Mucosa of descending colon (tissue), 3 donors: ENCODE measurements at regions not wholly inside any gene's neighbourhood (a gene's known extent, or its start where the extent isn't known, plus 50 kb on each side); places are given as distances from the start of the nearest gene placed in this dataset.

ENCODE experiments used
- ATAC-seq: fragments of 200-7000 bp; cut with Tn5 transposase; one replicate; pipeline ENCODE4 v1.9.1; 2020; ENCODE audit warnings: mild to moderate bottlenecking, moderate library complexity
- DNase-seq, 3 donors: peaks; one replicate each; pipeline ENCODE4 v3.0.0-alpha.2; 2020
- H3K36me3 ChIP-seq: fragments of 200-600 bp; one replicate; pipeline ENCODE4 v1.8.0; 2021; ENCODE audit warnings: low read depth, mild to moderate bottlenecking
- H3K4me1 ChIP-seq: fragments of 200-600 bp; one replicate; pipeline ENCODE4 v1.8.0; 2021; ENCODE audit warnings: low read depth, mild to moderate bottlenecking
- H3K4me3 ChIP-seq: fragments of 200-600 bp; one replicate; pipeline ENCODE4 v1.8.0; 2021; ENCODE audit warnings: mild to moderate bottlenecking
- H3K9me3 ChIP-seq: fragments of 200-600 bp; one replicate; pipeline ENCODE4 v1.8.0; 2021; ENCODE audit warnings: mild to moderate bottlenecking
- CTCF ChIP-seq: fragments of 200-600 bp; IDR thresholded peaks from one replicate; pipeline ENCODE4 v1.8.0; 2022; ENCODE audit warnings: antibody characterized with exemption, mild to moderate bottlenecking
- intact Hi-C, 2 donors: fragments of 100-400 bp; cut with DNase I in 1 of 2; cut with micrococcal nuclease in 1 of 2; formaldehyde crosslinking; loops; one replicate each; pipeline versions ENCODE4 v1.11.0 to v1.11.1; 2022; cut with DNase I, micrococcal nuclease
- donor health status: DM: no; HTN: no; CAD: no; lungs with moderate emphysema.
- donor health status: DM: no; HTN: no; CAD: no.
- donor health status: DM: no; HTN: yes; CAD: no.

GRCh38 chrX:45842926-45843315, 642.2 kb upstream of the DIPK2B start:
- H3K4me1 ChIP-seq = no peaks in the 10 kb centered on the region
- TF ChIP-seq CTCF = no peak
- no peak overlapping the region for H3K4me3 ChIP-seq
- DNase-seq (no peak), ATAC-seq (no peak)
- H3K9me3 ChIP-seq = no peaks in the 10 kb centered on the region
- intact Hi-C loops = no loop called here
- H3K36me3 ChIP-seq = no peaks in the 10 kb centered on the region

- H3K4me1 ChIP-seq = no peaks in the 10 kb centered on the region
- no peak for DNase-seq
- ATAC-seq = no peak
- intact Hi-C loops = no loop called here
- H3K9me3 ChIP-seq = no peaks in the 10 kb centered on the region
- no peaks in the 10 kb centered on the region for H3K36me3 ChIP-seq
- no peak for TF ChIP-seq CTCF
- H3K4me3 ChIP-seq = no peak overlapping the region
Measured at GRCh38 chrX:45842207-45842925, 641.7 kb upstream of the DIPK2B start.

GRCh38 chrX:45840411-45840950, 639.8 kb upstream of the DIPK2B start:
- no peaks in the 10 kb centered on the region for H3K9me3 ChIP-seq
- DNase-seq = no peak
- intact Hi-C loops = no loop called here
- no peak for TF ChIP-seq CTCF
- H3K4me3 ChIP-seq = no peak overlapping the region
- no peaks in the 10 kb centered on the region for H3K4me1 ChIP-seq
- ATAC-seq = no peak
- H3K36me3 ChIP-seq = no peaks in the 10 kb centered on the region

- Histone ChIP-seq H3K9me3 (no peaks in the 10 kb centered on the region), H3K4me3 (no peak overlapping the region), H3K4me1 (no peaks in the 10 kb centered on the region), H3K36me3 (no peaks in the 10 kb centered on the region)
- TF ChIP-seq CTCF = no peak
- intact Hi-C loops = no loop called here
- DNase-seq (no peak), ATAC-seq (no peak)
Measured at GRCh38 chrX:45830343-45830742, 629.7 kb upstream of the DIPK2B start.

- intact Hi-C loops = no loop called here
- H3K9me3 ChIP-seq = no peaks in the 10 kb centered on the region
- H3K4me1 ChIP-seq = no peaks in the 10 kb centered on the region
- no peak for TF ChIP-seq CTCF
- ATAC-seq (peak; percentile 45), DNase-seq (no peak)
- no peak overlapping the region for H3K4me3 ChIP-seq
- H3K36me3 ChIP-seq = no peaks in the 10 kb centered on the region
Measured at GRCh38 chrX:45824471-45824870, 623.8 kb upstream of the DIPK2B start.
